H1 (cell line): ENCODE measurements at regions not wholly inside any gene's neighbourhood (a gene's known extent, or its start where the extent isn't known, plus 50 kb on each side); places are given as distances from the start of the nearest gene placed in this dataset.

Experiments
- CTCF ChIA-PET: fragments of 300-600 bp; sonication (Branson Sonifier 250); formaldehyde crosslinking; loops from one replicate; lab custom pipeline; 2021; ENCODE audit not compliant: partially characterized antibody; lab: Charles Lee
- POLR2A ChIA-PET: fragments of 300-600 bp; sonication (Branson Sonifier 250); formaldehyde crosslinking; loops from one replicate; lab custom pipeline; 2021; ENCODE audit warnings: inconsistent platforms; ENCODE audit not compliant: partially characterized antibody; lab: Charles Lee
- DNase-seq, 2 experiments: peaks; one replicate each; pipeline versions ENCODE4 v3.0.0 to v3.0.0-alpha.2; 2010 to 2022; ENCODE audit warnings: low spot score in 2 of 2, low read depth in 1 of 2, mixed read lengths in 1 of 2
- FAIRE-seq: peaks from 2 replicates; lab custom pipeline; 2011; peaks lifted over from hg19 to GRCh38; lab: Jason Lieb, UNC
- H2AFZ ChIP-seq: 2 replicates; pipeline ENCODE4 v1.8.1; 2012; ENCODE audit warnings: low read length, inconsistent platforms
- H2AK5ac ChIP-seq: 2 replicates; pipeline ENCODE4 v1.6.1; 2013; ENCODE audit warnings: low read depth, low read length
- H2BK120ac ChIP-seq: replicated peaks from 2 replicates; pipeline ENCODE3; 2013; ENCODE audit warnings: low read depth, low read length, inconsistent platforms
- H2BK12ac ChIP-seq: 2 replicates; pipeline ENCODE4 v1.6.1; 2013; ENCODE audit warnings: low read depth, low read length
- H2BK15ac ChIP-seq: 2 replicates; pipeline ENCODE4 v1.6.1; 2013; ENCODE audit warnings: low read length
- H2BK20ac ChIP-seq: 2 replicates; pipeline ENCODE4 v1.6.1; 2013; ENCODE audit warnings: low read length
- H2BK5ac ChIP-seq: 2 replicates; pipeline ENCODE4 v1.6.1; 2013; ENCODE audit warnings: low read depth, low read length
- H3K14ac ChIP-seq: 2 replicates; pipeline ENCODE4 v1.6.1; 2013; ENCODE audit warnings: inconsistent platforms; ENCODE audit not compliant: insufficient read length
- H3K18ac ChIP-seq: 2 replicates; pipeline ENCODE4 v1.6.1; 2013; ENCODE audit warnings: low read length; ENCODE audit errors: extremely low read depth
- H3K23ac ChIP-seq: 2 replicates; pipeline ENCODE4 v1.6.1; 2013; ENCODE audit warnings: inconsistent platforms; ENCODE audit not compliant: insufficient read length
- H3K23me2 ChIP-seq: 2 replicates; pipeline ENCODE4 v1.6.1; 2013; ENCODE audit warnings: low read depth, low read length
- H3K27ac ChIP-seq: 2 replicates; pipeline ENCODE4 v1.6.1; 2011; ENCODE audit warnings: low read depth, low read length, inconsistent platforms
- H3K27me3 ChIP-seq, 4 experiments: replicated peaks in 1 of 4; 1 replicate in 1 of 4; 2 replicates in 3 of 4; pipeline versions ENCODE4 v1.6.1 to v1.8.1; 2011 to 2013; ENCODE audit warnings: low read length in 3 of 4, mild to moderate bottlenecking in 3 of 4, inconsistent platforms in 2 of 4, mixed read lengths in 2 of 4, moderate library complexity in 1 of 4; ENCODE audit not compliant: control insufficient read depth in 3 of 4, insufficient read depth in 3 of 4; ENCODE audit errors: extremely low read depth in 1 of 4
- H3K36me3 ChIP-seq, 4 experiments: 2 replicates each; pipeline versions ENCODE4 v1.6.1 to v1.8.1; 2011 to 2013; ENCODE audit warnings: mild to moderate bottlenecking in 4 of 4, low read length in 3 of 4, moderate library complexity in 2 of 4, control low read depth in 1 of 4, inconsistent platforms in 1 of 4; ENCODE audit not compliant: insufficient read depth in 4 of 4, control insufficient read depth in 2 of 4
- H3K4ac ChIP-seq: replicated peaks from 2 replicates; pipeline ENCODE3; 2013; ENCODE audit warnings: low read length, low read depth, mixed read lengths, inconsistent platforms; ENCODE audit not compliant: insufficient read length
- H3K4me1 ChIP-seq, 4 experiments: replicated peaks in 1 of 4; 1 replicate in 1 of 4; 2 replicates in 3 of 4; pipeline versions ENCODE4 v1.6.1 to v1.8.1; 2011 to 2013; ENCODE audit warnings: low read length in 3 of 4, inconsistent platforms in 2 of 4, mixed read lengths in 1 of 4; ENCODE audit not compliant: insufficient read depth in 4 of 4, control insufficient read depth in 3 of 4
- H3K4me2 ChIP-seq, 2 experiments: 2 replicates each; pipeline versions ENCODE4 v1.6.1 to v1.8.1; 2011 to 2013; ENCODE audit warnings: low read depth in 2 of 2, low read length in 2 of 2, control low read depth in 1 of 2, inconsistent platforms in 1 of 2, mild to moderate bottlenecking in 1 of 2; ENCODE audit not compliant: insufficient read depth in 1 of 2
- H3K4me3 ChIP-seq, 4 experiments: fragments of 200-600, 300-600 bp in 1 of 4; sonication (generic), shearing (Covaris generic), sonication (Bioruptor Twin) in 1 of 4; 2 replicates each; pipeline versions ENCODE4 v1.5.1 to v1.8.1; 2011 to 2016; ENCODE audit warnings: low read length in 4 of 4, low read depth in 3 of 4, control low read depth in 2 of 4, inconsistent platforms in 2 of 4, mild to moderate bottlenecking in 2 of 4, mixed read lengths in 1 of 4, moderate library complexity in 1 of 4; ENCODE audit not compliant: insufficient read depth in 2 of 4; ENCODE audit errors: extremely low read depth in 1 of 4
- H3K56ac ChIP-seq: replicated peaks from 2 replicates; pipeline ENCODE3; 2013; ENCODE audit warnings: low read depth, mild to moderate bottlenecking, mixed read lengths, low read length, inconsistent platforms; ENCODE audit not compliant: insufficient read length
- H3K79me1 ChIP-seq: 2 replicates; pipeline ENCODE4 v1.6.1; 2013; ENCODE audit warnings: low read depth, low read length, control low read depth
- H3K79me2 ChIP-seq, 2 experiments: 2 replicates each; pipeline versions ENCODE4 v1.6.1 to v1.8.1; 2012 to 2013; ENCODE audit warnings: low read length in 2 of 2, mild to moderate bottlenecking in 2 of 2, inconsistent platforms in 1 of 2; ENCODE audit not compliant: insufficient read depth in 2 of 2, control insufficient read depth in 1 of 2
- H3K9ac ChIP-seq, 4 experiments: replicated peaks in 1 of 4; 1 replicate in 1 of 4; 2 replicates in 3 of 4; pipeline versions ENCODE4 v1.6.1 to v1.8.1; 2011 to 2013; ENCODE audit warnings: low read depth in 3 of 4, low read length in 3 of 4, control low read depth in 2 of 4, mild to moderate bottlenecking in 2 of 4, moderate library complexity in 2 of 4, inconsistent platforms in 1 of 4; ENCODE audit errors: extremely low read depth in 1 of 4
- H3K9me3 ChIP-seq, 2 experiments: 2 replicates each; pipeline versions ENCODE4 v1.6.1 to v1.8.1; 2012 to 2013; ENCODE audit warnings: mild to moderate bottlenecking in 2 of 2, moderate library complexity in 2 of 2, control low read depth in 1 of 2, inconsistent platforms in 1 of 2, low read depth in 1 of 2, low read length in 1 of 2, mixed read lengths in 1 of 2; ENCODE audit not compliant: insufficient read depth in 2 of 2
- H4K20me1 ChIP-seq, 2 experiments: replicated peaks in 1 of 2; 2 replicates each; pipeline versions ENCODE3 to v1.8.1; 2011 to 2013; ENCODE audit warnings: inconsistent platforms in 2 of 2, low read length in 2 of 2, mild to moderate bottlenecking in 1 of 2; ENCODE audit not compliant: insufficient read depth in 2 of 2, control insufficient read depth in 1 of 2
- H4K5ac ChIP-seq: 2 replicates; pipeline ENCODE4 v1.6.1; 2013; ENCODE audit warnings: low read length, low read depth, mixed read lengths, inconsistent platforms; ENCODE audit not compliant: insufficient read length
- H4K8ac ChIP-seq: 2 replicates; pipeline ENCODE4 v1.8.0; 2013; ENCODE audit warnings: mild to moderate bottlenecking, moderate library complexity, low read length, inconsistent platforms; ENCODE audit not compliant: insufficient read depth; ENCODE audit errors: extremely low read depth
- H4K91ac ChIP-seq: replicated peaks from 2 replicates; pipeline ENCODE3; 2013; ENCODE audit warnings: low read length, mixed read lengths, inconsistent platforms; ENCODE audit not compliant: insufficient read length
- ATF2 ChIP-seq: IDR thresholded peaks from 2 replicates; pipeline ENCODE4 v1.6.1; 2012; ENCODE audit warnings: low read length, inconsistent platforms
- E2F6 ChIP-seq: IDR thresholded peaks from 2 replicates; pipeline ENCODE4 v1.6.1; 2012; ENCODE audit warnings: inconsistent platforms
- EGR1 ChIP-seq: IDR thresholded peaks from 2 replicates; pipeline ENCODE4 v1.6.1; 2011; ENCODE audit warnings: low read depth, low read length, borderline replicate concordance
- WGBS, 2 experiments: shearing (Covaris generic) in 1 of 2; methylation state at CpG; one replicate each; pipeline versions ENCODE4 v1.1.6 to v1.1.7; 2013 to 2015; ENCODE audit warnings: low lambda C conversion rate in 2 of 2, mixed read lengths in 2 of 2, inconsistent platforms in 1 of 2, low coverage in 1 of 2, missing lambda C conversion rate in 1 of 2; ENCODE audit not compliant: insufficient replicate concordance in 2 of 2, insufficient coverage in 1 of 2, insufficient read length in 1 of 2; ENCODE audit errors: extremely low coverage in 1 of 2, missing lambda C conversion rate in 1 of 2; 5-methylcytosine and 5-hydroxymethylcytosine counted together

- no peak overlapping the region for H4K91ac ChIP-seq
- H2BK15ac ChIP-seq, result no peak overlapping the region
- H3K23ac ChIP-seq, result no peak overlapping the region
- H4K5ac ChIP-seq, result no peak overlapping the region
- WGBS, 2 experiments, result 87% methylated on average over 8 of the region's 8 CpGs; no CpG with 5 or more reads in 1 of the 2 experiments
- H2BK120ac ChIP-seq, result no peak overlapping the region
- H2AFZ ChIP-seq, result no peak overlapping the region
- CTCF ChIA-PET, result interaction anchor here (0.9 to 1.6 kb wide), 4 partner anchors 9 to 256 kb away, joined by 3 to 5 read pairs (median 4); no protein-coding TSS in a partner anchor
- no peak overlapping the region for H3K9ac ChIP-seq
- no peak overlapping the region for H2BK12ac ChIP-seq
- no peak overlapping the region; the same call in 1 of the 2 replicates for H2BK20ac ChIP-seq
- H3K79me2 ChIP-seq, result no peaks in the 10 kb centered on the region
- no peaks in the 10 kb centered on the region for H3K79me1 ChIP-seq
- no peaks in the 10 kb centered on the region for H4K20me1 ChIP-seq
- H3K36me3 ChIP-seq, result no peaks in the 10 kb centered on the region
- no peak overlapping the region for H2AK5ac ChIP-seq
- TF ChIP-seq E2F6, result 0 out of 2 replicates have a peak, but pooled peaks have one; percentile 13
- no peak for TF ChIP-seq ATF2
- TF ChIP-seq EGR1, result no peak
- TF ChIP-seq, all 59 proteins: peak for 1
- no peak overlapping the region for H3K14ac ChIP-seq
- H2BK5ac ChIP-seq, result no peak overlapping the region
- H3K27ac ChIP-seq, result no peak overlapping the region
- H3K23me2 ChIP-seq, result no peaks in the 10 kb centered on the region
- POLR2A ChIA-PET, result no interaction called here
- DNase-seq (no peak), FAIRE-seq (no peak)
- H3K4ac ChIP-seq, result no peak overlapping the region
- H3K4me2 ChIP-seq, result no peak overlapping the region
- H3K56ac ChIP-seq, result no peak overlapping the region
- H3K27me3 ChIP-seq, result no peaks in the 10 kb centered on the region; a peak in 1 of 7 replicates
- peaks cover 0 to 6% (median 3%) of the 10 kb centered on the region in 4 experiments; a peak in 5 of 7 replicates for H3K4me1 ChIP-seq
- no peak overlapping the region; the same call in 1 of the 2 replicates for H4K8ac ChIP-seq
- no peak overlapping the region for H3K4me3 ChIP-seq
- no peak overlapping the region; the same call in 1 of the 2 replicates for H3K18ac ChIP-seq
- peaks cover under 1 to 5% of the 10 kb centered on the region in 2 experiments; a peak in 1 of 4 replicates for H3K9me3 ChIP-seq
Measured at GRCh38 chr17:5816491-5817070, 232.3 kb upstream of the NLRP1 start.
